HG03159 (cell line): ENCODE measurements at regions not wholly inside any gene's neighbourhood (a gene's known extent, or its start where the extent isn't known, plus 50 kb on each side); places are given as distances from the start of the nearest gene placed in this dataset.
"Not testable (repeated sequence)": the region's sequence is repeated elsewhere in the genome, so short reads cannot be mapped to it uniquely, and the experiment has no call there.

Source experiments
- ATAC-seq: cut with Tn5 transposase; IDR thresholded peaks from one replicate; pipeline ENCODE4 v1.9.1; 2021; ENCODE audit warnings: mild to moderate bottlenecking, moderate library complexity; ENCODE audit not compliant: unreplicated experiment

DNA sequence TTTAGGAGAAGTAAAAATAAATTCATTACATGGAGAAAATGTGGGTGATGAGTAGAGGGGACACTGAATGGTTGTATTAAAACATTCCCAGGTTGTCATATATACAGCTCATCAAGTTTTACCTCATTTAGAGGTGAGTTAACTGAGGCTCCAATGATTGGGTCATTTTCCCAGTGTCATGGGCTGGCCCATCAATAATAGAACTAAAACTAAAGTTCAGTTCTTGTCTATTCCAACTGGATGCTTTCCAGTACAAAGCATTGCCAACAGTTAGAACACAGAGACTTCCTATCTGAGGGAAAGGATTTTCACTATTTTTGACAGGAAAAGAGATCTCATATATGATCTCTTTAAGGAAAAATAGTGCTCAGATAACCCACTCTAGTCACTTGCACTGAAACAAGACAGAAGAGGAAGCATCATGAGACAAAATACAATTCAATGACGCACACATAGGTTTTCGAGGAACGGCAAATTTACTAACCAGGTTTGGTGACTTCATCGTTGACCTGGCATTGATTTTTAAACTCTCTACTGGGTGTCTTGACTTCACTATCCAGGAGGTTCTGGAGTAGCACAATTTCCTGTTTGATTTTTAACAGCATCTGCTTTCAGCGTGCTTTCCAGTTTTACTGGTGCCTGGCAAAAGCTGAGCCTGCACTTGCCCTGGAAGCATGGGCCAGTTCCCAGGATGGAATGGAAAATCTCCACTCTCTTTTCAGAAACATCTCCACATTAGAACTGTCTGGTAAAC is 195.5 kb upstream of the FBXL4 start:
- ATAC-seq = no peak

DNA sequence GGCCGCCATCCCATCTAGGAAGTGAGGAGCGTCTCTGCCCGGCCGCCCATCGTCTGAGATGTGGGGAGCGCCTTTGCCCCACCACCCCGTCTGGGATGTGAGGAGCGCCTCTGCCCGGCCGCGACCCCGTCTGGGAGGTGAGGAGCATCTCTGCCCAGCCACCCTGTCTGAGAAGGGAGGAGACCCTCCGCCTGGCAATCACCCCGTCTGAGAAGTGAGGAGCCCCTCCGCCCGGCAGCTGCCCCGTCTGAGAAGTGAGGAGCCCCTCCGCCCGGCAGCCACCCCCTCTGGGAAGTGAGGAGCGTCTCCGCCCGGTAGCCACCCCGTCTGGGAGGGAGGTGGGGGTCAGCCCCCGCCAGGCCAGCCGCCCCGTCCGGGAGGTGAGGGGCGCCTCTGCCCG is 194.2 kb upstream of the FBXL4 start:
- ATAC-seq = not testable (repeated sequence)

- no peak for ATAC-seq
Observed at GRCh38 chr6:99138445-99138844, 190.7 kb upstream of the FBXL4 start.

DNA sequence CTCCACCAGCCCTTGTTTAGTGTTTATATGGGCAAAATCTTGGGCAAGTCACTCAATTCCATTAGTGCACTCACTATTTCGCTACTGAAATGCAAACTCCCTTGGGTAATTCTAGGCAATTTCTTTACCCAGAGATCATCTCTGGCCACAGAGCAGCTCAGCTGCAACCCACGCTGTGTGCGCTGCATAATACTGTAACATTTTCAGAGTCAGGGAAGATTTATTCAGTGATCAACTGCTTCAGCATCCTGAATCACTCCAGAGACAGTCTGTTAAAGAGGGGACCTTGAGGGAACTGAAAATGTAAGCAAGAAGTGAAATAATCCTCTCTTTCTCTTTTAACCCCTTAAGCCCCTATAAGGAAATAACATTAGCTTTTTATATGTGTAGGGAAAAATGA is 189.6 kb upstream of the FBXL4 start:
- ATAC-seq = no peak

- ATAC-seq = no peak
Observed at GRCh38 chr6:99136488-99136887, 188.7 kb upstream of the FBXL4 start.

DNA sequence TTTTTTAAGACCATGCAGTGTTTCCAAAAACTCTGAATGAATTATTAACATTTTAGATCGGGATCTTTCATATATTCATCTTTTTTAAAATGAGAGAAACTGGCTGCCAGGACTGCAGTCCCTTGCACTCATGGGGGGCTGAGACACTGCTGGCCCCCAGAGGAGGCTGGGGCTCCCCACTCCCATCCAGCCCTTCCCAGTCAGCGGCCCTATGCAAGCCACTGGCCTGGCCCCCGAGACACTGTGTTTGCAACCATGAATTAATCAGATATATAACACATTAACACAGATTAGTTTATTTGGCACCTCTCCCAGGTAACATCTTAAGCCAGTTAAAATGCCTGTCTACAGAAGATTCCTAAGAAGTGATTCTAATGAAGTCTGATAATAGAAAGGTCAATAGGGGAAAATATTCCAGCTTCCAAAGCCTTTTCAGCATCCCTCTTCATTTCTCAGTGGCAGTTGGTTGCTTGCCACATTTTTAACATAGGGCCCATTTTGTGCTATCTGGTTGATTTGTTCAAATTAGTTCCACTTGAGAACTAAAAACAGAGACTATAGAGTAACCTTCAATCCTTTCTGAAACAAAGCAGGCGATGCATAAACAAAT is 184.4 kb upstream of the FBXL4 start:
- ATAC-seq = no peak

- no peak for ATAC-seq
Observed at GRCh38 chr6:99130897-99131873, 183.4 kb upstream of the FBXL4 start.

DNA sequence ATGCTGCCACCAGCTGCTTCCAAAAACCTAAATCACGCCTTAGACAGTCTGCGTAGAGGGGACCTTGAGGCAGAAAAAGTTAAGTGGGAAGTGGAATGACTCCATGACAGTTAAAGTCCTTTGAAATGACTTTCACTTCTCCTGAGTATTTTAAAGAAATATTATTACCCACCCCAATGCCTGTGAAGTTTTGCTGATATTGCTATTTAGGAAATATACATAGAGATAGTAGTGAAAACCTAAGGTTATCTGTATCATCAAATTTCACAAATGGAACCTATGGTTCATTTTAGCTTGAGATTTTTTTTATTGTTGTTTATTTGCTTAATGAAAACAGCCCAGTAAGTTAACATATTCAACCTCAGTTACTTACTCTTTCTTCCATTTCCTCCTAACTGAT is 182.1 kb upstream of the FBXL4 start:
- ATAC-seq = no peak

- ATAC-seq = no peak
Observed at GRCh38 chr6:99121748-99122147, 174.0 kb upstream of the FBXL4 start.

DNA sequence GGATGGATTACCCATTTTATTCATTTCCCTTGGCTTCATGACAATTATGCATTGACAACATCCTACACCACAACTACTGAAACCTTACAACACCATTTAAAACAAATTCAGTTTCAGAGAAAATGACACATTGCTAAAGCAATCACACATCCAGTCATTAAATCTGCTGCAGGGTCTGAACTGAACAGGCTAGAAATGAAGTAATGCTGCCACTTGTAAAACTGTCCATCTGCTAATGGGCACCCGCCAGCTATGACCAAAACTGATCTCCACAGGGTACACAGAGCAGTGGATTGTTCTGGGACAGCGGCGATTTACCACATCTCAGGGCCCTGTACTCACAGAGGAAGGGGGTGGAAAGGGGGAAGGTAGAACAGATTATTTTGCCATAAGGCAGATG is 172.9 kb upstream of the FBXL4 start:
- ATAC-seq = no peak

GRCh38 chr6:99119109-99120031 is 171.6 kb upstream of the FBXL4 start:
- peak; percentile 76 for ATAC-seq

DNA sequence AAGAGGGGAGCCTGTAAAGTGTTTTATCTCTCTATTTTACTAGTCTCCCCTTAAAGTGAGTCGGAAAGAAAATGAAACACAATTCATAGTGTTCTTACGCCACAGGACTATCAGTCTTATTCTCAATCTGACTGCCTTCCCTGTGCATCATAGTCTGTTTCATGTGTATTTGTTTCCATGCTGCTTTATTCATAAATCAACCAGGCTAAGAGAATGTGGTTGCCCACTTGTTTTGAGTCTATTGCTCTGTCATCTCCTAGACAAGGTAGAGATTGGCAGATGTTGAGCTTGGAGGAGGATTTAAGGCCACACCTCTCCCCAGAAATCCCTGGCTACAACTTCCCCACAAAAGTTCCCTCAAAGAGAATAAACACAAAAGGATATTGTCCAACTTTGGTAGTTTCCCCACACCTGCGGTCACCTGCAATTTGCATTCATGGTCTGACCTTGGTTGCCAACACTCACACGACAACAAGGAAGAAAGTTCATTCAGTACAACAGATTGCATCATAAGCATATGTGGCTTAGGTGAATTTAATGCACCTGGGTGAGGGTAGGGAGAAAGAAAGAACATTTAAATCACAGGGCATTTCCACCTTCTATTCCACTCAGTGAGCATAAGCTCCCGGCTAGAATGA is 167.1 kb upstream of the FBXL4 start:
- ATAC-seq = no peak

- ATAC-seq = no peak
Observed at GRCh38 chr6:99111590-99111989, 163.8 kb upstream of the FBXL4 start.

DNA sequence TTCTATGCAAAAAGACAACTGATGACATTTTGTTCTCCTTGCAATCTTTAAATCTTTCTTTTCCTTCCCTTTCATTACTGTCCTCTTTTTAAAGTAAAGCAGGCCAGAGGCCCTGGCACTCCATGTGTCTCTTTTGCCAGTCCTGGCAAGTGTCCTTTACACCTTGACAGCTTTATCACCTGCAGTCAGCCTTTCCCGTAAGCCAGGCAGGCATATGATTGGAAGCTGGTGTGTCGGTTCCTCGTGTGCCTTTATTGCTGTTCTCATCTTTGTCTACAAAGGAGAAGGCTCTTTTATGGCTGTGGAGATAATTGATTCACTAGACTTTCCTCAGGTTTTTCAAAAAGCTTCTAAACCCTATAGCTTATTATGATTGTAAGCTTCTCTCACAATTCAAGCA is 162.3 kb upstream of the FBXL4 start:
- ATAC-seq = no peak

- no peak for ATAC-seq
Observed at GRCh38 chr6:99104218-99104617, 156.5 kb upstream of the FBXL4 start.

DNA sequence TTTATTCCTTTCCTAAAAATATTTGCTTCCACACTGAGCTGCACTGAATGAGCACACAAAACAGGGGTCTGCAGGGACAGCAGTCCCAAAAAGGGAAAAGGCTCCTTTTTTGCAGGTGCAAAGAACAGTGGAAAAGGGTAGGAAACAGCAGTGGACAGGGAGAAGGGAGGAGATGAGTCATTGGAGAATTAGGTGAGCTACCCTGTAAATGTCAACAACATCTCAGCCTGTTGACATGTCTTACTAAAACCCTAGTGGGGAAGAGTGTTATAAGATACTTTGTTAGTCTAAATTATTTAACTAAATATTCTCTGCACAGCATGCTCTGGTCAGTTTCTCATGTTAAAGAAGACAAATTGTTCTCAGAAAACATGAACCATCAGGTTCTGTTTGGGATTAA is 151.5 kb upstream of the FBXL4 start:
- ATAC-seq = no peak

DNA sequence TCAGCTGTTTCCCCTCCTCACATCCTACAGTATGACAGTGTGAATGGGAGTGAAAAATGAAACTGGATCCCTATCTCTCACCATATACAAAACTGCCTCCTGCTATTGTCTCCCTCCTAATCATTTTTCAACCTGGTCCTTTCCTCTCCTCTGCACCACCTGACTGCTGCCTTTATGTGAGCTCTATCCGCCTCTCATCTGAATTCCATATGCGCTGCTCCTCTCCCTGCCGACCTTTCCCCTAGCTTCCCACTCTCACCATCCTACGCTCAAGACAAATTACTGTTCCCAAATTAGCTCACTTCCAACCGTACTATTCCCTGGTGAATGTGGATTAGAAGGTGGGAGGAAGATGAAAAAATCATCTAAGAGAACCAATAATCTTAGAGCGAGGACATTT is 148.4 kb upstream of the FBXL4 start:
- ATAC-seq = no peak

DNA sequence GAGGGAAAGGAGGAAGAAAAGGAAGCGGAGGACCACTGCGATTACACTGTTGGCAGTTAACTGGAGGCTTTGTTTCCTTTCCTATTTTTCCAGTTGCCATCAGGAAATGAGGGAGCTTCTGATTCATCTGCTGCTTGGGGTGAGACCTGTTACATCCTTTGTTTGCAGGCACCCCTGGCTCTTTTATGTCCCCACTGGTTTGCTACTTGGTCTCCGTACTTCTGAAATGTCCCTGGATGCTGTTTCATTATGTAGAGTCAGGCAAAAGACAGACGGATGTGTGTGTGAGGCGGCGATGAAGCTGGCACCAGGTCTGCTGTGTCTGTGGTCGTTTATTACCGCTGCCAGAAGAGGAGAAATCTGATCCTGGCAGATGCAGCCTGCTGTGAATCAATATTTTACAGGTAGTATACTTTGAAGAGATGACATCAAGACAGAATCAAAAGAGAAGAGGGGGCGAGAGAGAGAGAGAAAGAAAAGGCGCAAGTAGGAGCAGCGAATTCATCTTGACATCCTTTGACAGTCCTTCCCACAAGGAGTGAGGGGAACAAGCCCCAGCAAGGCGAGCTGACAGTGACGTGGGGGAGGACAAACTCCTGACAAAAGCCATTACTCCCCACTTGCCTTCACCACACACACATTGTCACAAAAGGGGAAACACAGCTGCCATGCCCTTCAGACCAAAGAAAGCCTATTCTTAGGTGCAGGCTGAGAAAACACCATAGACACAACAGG is 145.9 kb upstream of the FBXL4 start:
- ATAC-seq = no peak

- peak; percentile 39 for ATAC-seq
Observed at GRCh38 chr6:99092461-99092860, 144.7 kb upstream of the FBXL4 start.
